Right lobe of liver (tissue), 6 donors: ENCODE measurements at regions not wholly inside any gene's neighbourhood (a gene's known extent, or its start where the extent isn't known, plus 50 kb on each side); places are given as distances from the start of the nearest gene placed in this dataset.

Experiments used
- ATAC-seq, 4 donors: fragments of 200-7000 bp; cut with Tn5 transposase; one replicate each; pipeline ENCODE4 v1.9.1; 2020; ENCODE audit warnings: mild to moderate bottlenecking in 4 of 4, moderate library complexity in 4 of 4
- DNase-seq, 3 donors: peaks; one replicate each; pipeline ENCODE4 v3.0.0-alpha.2; 2020
- H3K27ac ChIP-seq, 3 donors: fragments of 200-600 bp; one replicate each; pipeline ENCODE4 v1.8.0; 2022
- H3K27me3 ChIP-seq, 2 donors: fragments of 200-600 bp; one replicate each; pipeline ENCODE4 v1.8.0; 2022
- H3K36me3 ChIP-seq, 4 donors: fragments of 200-600 bp; sonication (generic) in 1 of 4; one replicate each; pipeline versions ENCODE4 v1.5.1 to v1.8.0; 2017 to 2022; ENCODE audit warnings: control low read depth in 1 of 4
- H3K4me1 ChIP-seq, 4 donors: fragments of 200-600 bp; sonication (generic) in 1 of 4; one replicate each; pipeline versions ENCODE4 v1.5.1 to v1.8.0; 2017 to 2022; ENCODE audit warnings: control low read depth in 1 of 4
- H3K4me3 ChIP-seq, 3 donors: fragments of 200-600 bp; one replicate each; pipeline ENCODE4 v1.8.0; 2022
- H3K9me3 ChIP-seq, 4 donors: fragments of 200-600 bp; sonication (generic) in 1 of 4; one replicate each; pipeline versions ENCODE4 v1.5.1 to v1.8.0; 2017 to 2022; ENCODE audit warnings: control low read depth in 1 of 4
- WGBS: methylation state at CpG from one replicate; pipeline ENCODE4 v1.1.6; 2018; ENCODE audit warnings: low coverage, low lambda C conversion rate; ENCODE audit not compliant: insufficient coverage; ENCODE audit errors: missing lambda C conversion rate; 5-methylcytosine and 5-hydroxymethylcytosine counted together
- intact Hi-C, 2 donors: fragments of 100-400 bp; cut with DNase I; formaldehyde crosslinking; loops; one replicate each; pipeline versions ENCODE4 v1.11.2 to v1.14.1; 2022
- TF ChIP-seq, protein P1 (sequence below), 4 donors: fragments of 200-600 bp in 3 of 4; fragments of 450-650 bp in 1 of 4; IDR thresholded peaks; one replicate each; pipeline versions ENCODE4 v1.5.1 to v1.8.0; 2016 to 2022; ENCODE audit warnings: antibody characterized with exemption in 4 of 4, mild to moderate bottlenecking in 2 of 4
- donor health status: DM: no; HTN: yes; CAD: no.
- donor health status: DM: no; HTN: no; CAD: no.
- donor health status: DM: no; HTN: no; CAD: no.
- donor health status: DM: no; HTN: yes; CAD: no.
- donor health status: DM: no; HTN: yes; CAD: no.

DNA sequence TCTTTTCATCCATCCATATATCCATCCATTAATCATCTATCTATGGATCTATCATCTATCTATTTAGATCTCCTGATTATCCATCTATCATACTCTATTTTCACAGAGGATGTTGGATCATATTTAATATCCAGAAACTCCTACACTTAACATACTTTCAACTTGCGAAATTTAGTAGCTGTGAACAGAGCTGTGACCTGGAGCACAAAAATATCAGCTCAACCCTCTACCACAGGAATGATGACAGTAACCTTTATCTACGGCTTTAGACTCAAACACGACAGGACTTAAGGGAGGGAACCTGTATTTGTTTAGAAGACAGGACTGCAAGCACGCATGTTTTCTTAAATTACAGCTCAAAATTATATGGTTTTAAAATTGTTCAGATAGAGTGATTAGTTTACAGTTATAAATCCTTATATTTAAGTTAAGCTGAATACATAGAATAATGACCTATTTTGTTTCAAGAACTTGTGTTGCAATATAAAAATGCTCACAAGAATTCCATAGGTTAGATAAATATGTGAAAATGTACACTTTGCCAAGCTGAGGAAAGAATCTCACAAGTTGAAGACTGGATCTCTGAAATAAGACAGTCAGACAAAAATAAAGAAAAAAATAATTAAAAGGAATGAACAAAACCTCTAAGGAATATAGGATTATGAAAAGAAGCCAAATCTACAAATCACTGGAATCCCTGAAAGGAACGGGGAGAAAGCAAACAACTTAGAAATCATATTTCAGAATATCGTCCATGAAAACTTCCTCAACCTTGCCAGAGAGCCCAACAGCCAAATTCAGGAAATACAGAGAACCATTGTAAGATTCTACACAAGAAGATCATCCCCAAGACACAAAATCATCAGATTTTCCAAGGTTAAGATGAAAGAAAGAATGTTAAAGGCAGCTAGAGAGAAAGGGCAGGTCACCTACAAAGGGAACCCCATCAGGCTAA, 142.0 kb downstream of the COL6A3 start:
- TF ChIP-seq, protein P1, sequence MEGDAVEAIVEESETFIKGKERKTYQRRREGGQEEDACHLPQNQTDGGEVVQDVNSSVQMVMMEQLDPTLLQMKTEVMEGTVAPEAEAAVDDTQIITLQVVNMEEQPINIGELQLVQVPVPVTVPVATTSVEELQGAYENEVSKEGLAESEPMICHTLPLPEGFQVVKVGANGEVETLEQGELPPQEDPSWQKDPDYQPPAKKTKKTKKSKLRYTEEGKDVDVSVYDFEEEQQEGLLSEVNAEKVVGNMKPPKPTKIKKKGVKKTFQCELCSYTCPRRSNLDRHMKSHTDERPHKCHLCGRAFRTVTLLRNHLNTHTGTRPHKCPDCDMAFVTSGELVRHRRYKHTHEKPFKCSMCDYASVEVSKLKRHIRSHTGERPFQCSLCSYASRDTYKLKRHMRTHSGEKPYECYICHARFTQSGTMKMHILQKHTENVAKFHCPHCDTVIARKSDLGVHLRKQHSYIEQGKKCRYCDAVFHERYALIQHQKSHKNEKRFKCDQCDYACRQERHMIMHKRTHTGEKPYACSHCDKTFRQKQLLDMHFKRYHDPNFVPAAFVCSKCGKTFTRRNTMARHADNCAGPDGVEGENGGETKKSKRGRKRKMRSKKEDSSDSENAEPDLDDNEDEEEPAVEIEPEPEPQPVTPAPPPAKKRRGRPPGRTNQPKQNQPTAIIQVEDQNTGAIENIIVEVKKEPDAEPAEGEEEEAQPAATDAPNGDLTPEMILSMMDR (IDR thresholded peaks at IDR 0.05), result no peak
- no peak for ATAC-seq
- WGBS, result 58% methylated on average over 6 of the region's 6 CpGs

More for the DNA sequence above, 142.0 kb downstream of the COL6A3 start:
- H3K27ac ChIP-seq, result no peak overlapping the region
- no peaks in the 10 kb centered on the region for H3K9me3 ChIP-seq
- H3K4me1 ChIP-seq, result no peaks in the 10 kb centered on the region
- DNase-seq, result no peak
- no peak overlapping the region for H3K4me3 ChIP-seq
- no peaks in the 10 kb centered on the region for H3K36me3 ChIP-seq
- H3K27me3 ChIP-seq, result no peaks in the 10 kb centered on the region
- intact Hi-C loops, result no loop called here
